BE2C (cell line): ENCODE measurements at regions not wholly inside any gene's neighbourhood (a gene's known extent, or its start where the extent isn't known, plus 50 kb on each side); places are given as distances from the start of the nearest gene placed in this dataset.
A peak's percentile ranks its signal among the peaks of the same experiment; 100 is the strongest.

Experiments used
- DNase-seq: peaks from one replicate; pipeline ENCODE4 v3.0.0-alpha.2; 2020
- H3K27me3 ChIP-seq: fragments of 250-450 bp; sonication (Bioruptor Pico); 2 replicates; pipeline ENCODE4 v1.5.1; 2020; ENCODE audit warnings: mild to moderate bottlenecking
- H3K36me3 ChIP-seq: fragments of 250-450 bp; sonication (Bioruptor Pico); 2 replicates; pipeline ENCODE4 v1.5.1; 2020; ENCODE audit warnings: mild to moderate bottlenecking
- H3K4me1 ChIP-seq: fragments of 250-450 bp; sonication (Bioruptor Pico); 2 replicates; pipeline ENCODE4 v1.5.1; 2020
- H3K4me3 ChIP-seq: 2 replicates; pipeline ENCODE4 v1.5.1; 2011; ENCODE audit warnings: low read depth, low read length
- H3K9me3 ChIP-seq: fragments of 250-450 bp; sonication (Bioruptor Pico); 2 replicates; pipeline ENCODE4 v1.5.1; 2020
- TF ChIP-seq, protein P1 (sequence below): IDR thresholded peaks from 2 replicates; pipeline ENCODE4 v1.5.1; 2012; ENCODE audit warnings: mild to moderate bottlenecking, low read depth, low read length

DNA sequence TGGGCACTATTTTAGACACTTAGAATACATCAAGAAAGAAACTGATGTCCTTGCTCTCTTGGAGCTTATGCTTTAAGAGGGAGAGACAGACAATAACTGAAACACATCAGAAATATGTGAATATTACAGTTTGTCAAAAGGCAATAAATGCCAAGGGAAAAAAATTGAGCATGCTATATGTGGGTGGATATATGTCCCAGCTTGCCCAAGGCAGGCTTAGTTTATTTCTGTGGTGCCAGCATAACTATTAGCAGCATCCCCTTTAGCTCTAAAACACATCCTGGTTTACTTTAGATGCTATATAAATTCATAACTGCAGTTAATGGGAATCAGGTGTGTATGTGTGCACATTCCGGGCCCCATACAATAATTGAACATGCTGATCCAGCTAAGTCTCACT lies 191.2 kb upstream of the PDZRN3 start:
- Histone ChIP-seq H3K4me3 (no peak overlapping the region), H3K4me1 (no peaks in the 10 kb centered on the region; the same call in 1 of the 2 replicates), H3K36me3 (no peaks in the 10 kb centered on the region), H3K9me3 (no peaks in the 10 kb centered on the region; the same call in 1 of the 2 replicates), H3K27me3 (no peaks in the 10 kb centered on the region)
- TF ChIP-seq, protein P1, sequence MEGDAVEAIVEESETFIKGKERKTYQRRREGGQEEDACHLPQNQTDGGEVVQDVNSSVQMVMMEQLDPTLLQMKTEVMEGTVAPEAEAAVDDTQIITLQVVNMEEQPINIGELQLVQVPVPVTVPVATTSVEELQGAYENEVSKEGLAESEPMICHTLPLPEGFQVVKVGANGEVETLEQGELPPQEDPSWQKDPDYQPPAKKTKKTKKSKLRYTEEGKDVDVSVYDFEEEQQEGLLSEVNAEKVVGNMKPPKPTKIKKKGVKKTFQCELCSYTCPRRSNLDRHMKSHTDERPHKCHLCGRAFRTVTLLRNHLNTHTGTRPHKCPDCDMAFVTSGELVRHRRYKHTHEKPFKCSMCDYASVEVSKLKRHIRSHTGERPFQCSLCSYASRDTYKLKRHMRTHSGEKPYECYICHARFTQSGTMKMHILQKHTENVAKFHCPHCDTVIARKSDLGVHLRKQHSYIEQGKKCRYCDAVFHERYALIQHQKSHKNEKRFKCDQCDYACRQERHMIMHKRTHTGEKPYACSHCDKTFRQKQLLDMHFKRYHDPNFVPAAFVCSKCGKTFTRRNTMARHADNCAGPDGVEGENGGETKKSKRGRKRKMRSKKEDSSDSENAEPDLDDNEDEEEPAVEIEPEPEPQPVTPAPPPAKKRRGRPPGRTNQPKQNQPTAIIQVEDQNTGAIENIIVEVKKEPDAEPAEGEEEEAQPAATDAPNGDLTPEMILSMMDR, result no peak
- no peak for DNase-seq

DNA sequence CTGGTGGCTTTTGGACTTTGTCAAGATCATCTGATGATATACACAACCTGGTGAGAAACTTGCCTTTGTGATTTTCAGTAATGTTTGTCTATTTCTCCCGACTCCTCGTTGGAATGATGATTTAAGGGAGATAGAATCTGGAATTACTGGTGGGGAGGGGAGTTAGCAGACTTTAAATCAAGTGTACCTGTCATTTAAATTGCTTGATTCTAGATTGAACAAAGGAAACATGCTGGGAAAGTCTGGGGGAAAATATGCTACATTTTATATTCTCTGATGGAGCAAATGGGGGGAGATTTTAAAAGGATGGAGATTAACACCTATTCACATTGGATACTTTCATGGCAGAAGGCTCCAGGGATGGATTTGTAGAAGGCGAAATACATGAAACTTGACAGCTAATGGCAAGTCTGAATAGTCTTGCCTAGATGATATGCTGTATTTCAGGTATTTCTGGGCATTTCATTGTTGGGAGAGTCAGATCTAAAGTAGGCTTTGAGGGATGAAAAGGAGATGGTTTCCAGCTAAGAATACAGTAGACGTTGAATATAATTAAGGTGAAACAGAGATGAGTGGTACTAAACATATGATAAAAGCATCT lies 189.1 kb upstream of the PDZRN3 start:
- TF ChIP-seq, protein P1, result no peak

DNA sequence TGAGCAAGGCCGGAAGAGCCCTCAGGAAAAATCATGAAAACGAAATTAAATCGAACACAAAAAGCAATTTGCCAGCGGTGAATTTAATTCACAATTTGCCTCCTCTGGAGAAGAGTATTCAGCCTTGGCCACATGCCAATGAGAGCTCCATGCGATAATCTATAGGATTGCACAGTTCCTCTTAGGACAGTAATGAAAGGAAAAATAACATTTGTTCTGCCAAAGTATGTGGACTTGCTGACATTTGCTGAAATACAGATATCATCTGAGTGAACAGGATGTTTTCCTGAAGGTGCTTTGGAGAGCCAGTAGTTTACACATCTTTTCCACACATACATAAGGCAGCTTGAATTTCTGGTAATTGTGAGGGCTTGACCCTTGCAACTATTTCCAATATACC lies 188.6 kb upstream of the PDZRN3 start:
- TF ChIP-seq, protein P1, result no peak
- Histone ChIP-seq H3K9me3 (no peaks in the 10 kb centered on the region; the same call in 1 of the 2 replicates), H3K27me3 (no peaks in the 10 kb centered on the region), H3K4me3 (0 out of 2 replicates have a peak overlapping the region, but pooled peaks have one; percentile 10), H3K36me3 (no peaks in the 10 kb centered on the region), H3K4me1 (no peaks in the 10 kb centered on the region)
- DNase-seq, result peak; percentile 56

More for the DNA sequence above, 189.1 kb upstream of the PDZRN3 start:
- no peaks in the 10 kb centered on the region for H3K27me3 ChIP-seq
- H3K4me1 ChIP-seq, result no peaks in the 10 kb centered on the region
- H3K36me3 ChIP-seq, result no peaks in the 10 kb centered on the region
- DNase-seq, result no peak
- H3K9me3 ChIP-seq, result no peaks in the 10 kb centered on the region; the same call in 1 of the 2 replicates
- no peak overlapping the region for H3K4me3 ChIP-seq

DNA sequence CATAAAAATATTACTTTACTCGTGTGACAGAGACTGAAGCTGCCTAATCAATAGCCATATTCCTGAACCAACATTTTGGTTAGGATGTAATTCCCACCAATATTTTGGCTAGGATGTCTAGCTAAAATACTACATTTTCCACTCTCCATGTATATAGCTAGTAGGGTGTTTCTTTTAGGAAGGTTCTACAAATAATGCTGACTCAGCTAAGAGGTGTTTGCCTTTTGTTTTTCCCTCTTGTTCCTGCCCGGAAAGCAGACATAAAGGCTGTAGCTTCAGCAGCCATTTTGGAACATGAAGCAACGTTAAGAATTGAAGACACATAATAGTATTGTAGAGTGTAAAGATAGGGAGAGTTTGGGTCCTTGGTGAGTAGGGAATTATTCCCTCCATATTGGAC lies 187.3 kb upstream of the PDZRN3 start:
- TF ChIP-seq, protein P1, result no peak
- no peaks in the 10 kb centered on the region for H3K27me3 ChIP-seq
- no peak for DNase-seq
- H3K36me3 ChIP-seq, result no peaks in the 10 kb centered on the region
- no peaks in the 10 kb centered on the region; the same call in 1 of the 2 replicates for H3K9me3 ChIP-seq
- no peaks in the 10 kb centered on the region for H3K4me1 ChIP-seq
- H3K4me3 ChIP-seq, result no peak overlapping the region

DNA sequence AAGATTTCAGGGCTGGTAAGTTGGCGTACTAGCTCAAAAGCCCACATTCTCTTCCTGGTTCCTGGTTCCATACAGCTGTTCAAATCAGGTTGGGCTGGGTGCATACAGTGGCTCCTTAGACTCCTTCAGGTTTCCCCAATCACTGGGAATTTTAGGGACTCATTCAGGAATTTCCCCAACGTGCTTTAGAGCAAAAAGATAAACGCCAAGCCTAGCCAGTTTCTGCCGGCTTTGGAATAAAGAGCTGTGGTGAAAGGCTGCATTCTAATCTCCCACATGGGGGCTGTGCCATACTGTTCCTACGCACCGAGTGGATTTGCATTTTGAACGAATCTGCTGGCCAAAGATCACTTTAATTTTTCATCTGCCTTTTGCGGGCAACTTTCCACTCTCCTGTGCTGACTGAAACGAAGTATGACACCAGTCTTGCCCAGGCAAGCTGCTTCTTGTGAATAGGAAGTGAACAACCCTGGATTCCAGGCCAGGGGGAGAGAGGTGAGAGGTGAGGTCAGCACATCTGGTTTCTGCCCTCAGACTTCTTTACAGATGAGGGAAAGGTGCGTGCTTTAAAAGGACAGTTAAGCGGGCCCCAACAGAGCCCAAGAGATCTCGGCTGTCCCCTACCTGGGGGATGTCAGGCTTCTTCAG lies 184.2 kb upstream of the PDZRN3 start:
- H3K9me3 ChIP-seq, result no peaks in the 10 kb centered on the region; the same call in 1 of the 2 replicates
- TF ChIP-seq, protein P1, result no peak
- DNase-seq, result no peak

DNA sequence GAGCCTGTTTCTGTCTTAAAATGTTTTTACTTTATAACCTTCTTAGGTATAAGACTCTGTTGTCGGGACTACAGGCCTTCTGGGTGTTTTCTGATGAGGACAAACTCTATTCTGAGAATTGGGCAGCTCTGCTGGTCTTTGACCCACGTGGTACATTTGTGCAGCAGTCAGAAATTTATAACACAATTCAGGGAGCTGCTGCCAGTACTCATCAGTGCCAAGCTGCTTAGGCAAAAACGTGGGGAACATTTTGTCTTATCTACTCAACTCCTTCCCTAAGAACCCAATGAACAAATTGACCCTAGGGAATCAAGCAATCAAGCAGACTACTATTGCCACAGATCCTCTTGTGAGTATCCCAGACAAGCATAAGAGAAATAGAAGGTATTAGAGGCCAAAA lies 180.7 kb upstream of the PDZRN3 start:
- Histone ChIP-seq H3K4me1 (no peaks in the 10 kb centered on the region), H3K27me3 (no peaks in the 10 kb centered on the region), H3K4me3 (no peak overlapping the region), H3K36me3 (no peaks in the 10 kb centered on the region), H3K9me3 (no peaks in the 10 kb centered on the region)
- no peak for DNase-seq
- TF ChIP-seq, protein P1, result no peak

More for the DNA sequence above, 184.2 kb upstream of the PDZRN3 start:
- no peaks in the 10 kb centered on the region for H3K4me1 ChIP-seq
- H3K27me3 ChIP-seq, result no peaks in the 10 kb centered on the region
- H3K36me3 ChIP-seq, result no peaks in the 10 kb centered on the region
- no peak overlapping the region for H3K4me3 ChIP-seq
